IMR-90 (cell line): ENCODE measurements at regions not wholly inside any gene's neighbourhood (a gene's known extent, or its start where the extent isn't known, plus 50 kb on each side); places are given as distances from the start of the nearest gene placed in this dataset.

Experiments
- ATAC-seq: fragments of 200-7000 bp; cut with Tn5 transposase; 2 replicates; pipeline ENCODE4 v1.9.1; 2020; ENCODE audit warnings: low read depth, mild to moderate bottlenecking, moderate library complexity
- BruUV-seq: library from RNA; stranded (reverse); fragments of 400-500 nt; replicated peaks from 2 replicates; lab custom pipeline; 2021; lab: Mats Ljungman, UMichigan
- CTCF ChIA-PET: fragments of 300-600 bp; formaldehyde crosslinking; extraction: SDS; loops from one replicate; lab custom pipeline; 2021; ENCODE audit warnings: antibody characterized with exemption; lab: Yijun Ruan, JAX
- POLR2A ChIA-PET: fragments of 300-600 bp; sonication (Branson Sonifier 250); formaldehyde crosslinking; loops from one replicate; lab custom pipeline; 2022; ENCODE audit warnings: antibody characterized with exemption; ENCODE audit not compliant: unreplicated experiment; lab: Charles Lee
- DNase-seq: peaks from one replicate; pipeline ENCODE4 v3.0.0; 2013
- H2AFZ ChIP-seq: replicated peaks from 2 replicates; pipeline ENCODE3; 2013; ENCODE audit warnings: low read length, mild to moderate bottlenecking; ENCODE audit not compliant: poor library complexity
- H2AK5ac ChIP-seq: 2 replicates; pipeline ENCODE4 v1.6.1; 2013; ENCODE audit warnings: low read depth, low read length, inconsistent platforms
- H2AK9ac ChIP-seq: replicated peaks from 2 replicates; pipeline ENCODE3; 2013; ENCODE audit warnings: mild to moderate bottlenecking, low read depth, low read length, moderate library complexity; ENCODE audit not compliant: poor library complexity
- H2BK120ac ChIP-seq: 2 replicates; pipeline ENCODE4 v1.6.1; 2013; ENCODE audit warnings: low read depth, low read length, inconsistent platforms
- H2BK15ac ChIP-seq: 3 replicates; pipeline ENCODE4 v1.6.1; 2013; ENCODE audit warnings: low read depth, low read length, inconsistent platforms
- H2BK20ac ChIP-seq: 2 replicates; pipeline ENCODE4 v1.6.1; 2013; ENCODE audit warnings: low read depth, mild to moderate bottlenecking, inconsistent platforms, low read length, moderate library complexity
- H2BK5ac ChIP-seq: 2 replicates; pipeline ENCODE4 v1.6.1; 2013; ENCODE audit warnings: mild to moderate bottlenecking, low read depth, low read length, inconsistent platforms; ENCODE audit not compliant: poor library complexity, severe bottlenecking
- H3K14ac ChIP-seq: replicated peaks from 2 replicates; pipeline ENCODE4 v1.6.1; 2013; ENCODE audit warnings: low read depth, low read length, inconsistent platforms
- H3K18ac ChIP-seq: 2 replicates; pipeline ENCODE4 v1.6.1; 2013; ENCODE audit warnings: low read depth, low read length, control low read depth
- H3K23ac ChIP-seq: 2 replicates; pipeline ENCODE4 v1.6.1; 2013; ENCODE audit warnings: low read depth, low read length, inconsistent platforms
- H3K27ac ChIP-seq: 2 replicates; pipeline ENCODE4 v1.5.1; 2013; ENCODE audit warnings: mild to moderate bottlenecking, control low read depth, low read length; ENCODE audit not compliant: insufficient read depth
- H3K27me3 ChIP-seq: 2 replicates; pipeline ENCODE4 v1.6.1; 2013; ENCODE audit warnings: low read length; ENCODE audit not compliant: control insufficient read depth, insufficient read depth
- H3K36me3 ChIP-seq: 2 replicates; pipeline ENCODE4 v1.6.1; 2013; ENCODE audit warnings: low read length, mixed read lengths; ENCODE audit not compliant: control insufficient read depth, insufficient read depth
- H3K4ac ChIP-seq: 2 replicates; pipeline ENCODE4 v1.6.1; 2013; ENCODE audit warnings: low read depth, low read length, inconsistent platforms
- H3K4me1 ChIP-seq: 2 replicates; pipeline ENCODE4 v1.6.1; 2013; ENCODE audit warnings: low read length, mixed read lengths; ENCODE audit not compliant: control insufficient read depth, insufficient read depth
- H3K4me2 ChIP-seq: 2 replicates; pipeline ENCODE4 v1.6.1; 2013; ENCODE audit warnings: low read depth, mild to moderate bottlenecking, control low read depth, low read length, moderate library complexity
- H3K4me3 ChIP-seq: 2 replicates; pipeline ENCODE4 v1.5.1; 2013; ENCODE audit warnings: low read depth, mild to moderate bottlenecking, control low read depth, low read length, moderate library complexity; ENCODE audit not compliant: insufficient read depth
- H3K56ac ChIP-seq: 2 replicates; pipeline ENCODE4 v1.6.1; 2013; ENCODE audit warnings: low read length, inconsistent platforms; ENCODE audit not compliant: insufficient read depth; ENCODE audit errors: extremely low read depth
- H3K79me1 ChIP-seq, 2 experiments: 2 replicates each; pipeline ENCODE4 v1.6.1; 2013; ENCODE audit warnings: low read length in 2 of 2, inconsistent platforms in 1 of 2, low read depth in 1 of 2
- H3K9ac ChIP-seq: 2 replicates; pipeline ENCODE4 v1.6.1; 2013; ENCODE audit warnings: low read depth, low read length, control low read depth
- H3K9me1 ChIP-seq: 2 replicates; pipeline ENCODE4 v1.6.1; 2013; ENCODE audit warnings: low read length, inconsistent platforms; ENCODE audit not compliant: insufficient read depth
- H3K9me3 ChIP-seq: 2 replicates; pipeline ENCODE4 v1.6.1; 2013; ENCODE audit warnings: low read length; ENCODE audit not compliant: control insufficient read depth, insufficient read depth
- H4K20me1 ChIP-seq: 2 replicates; pipeline ENCODE4 v1.6.1; 2013; ENCODE audit warnings: low read length, inconsistent platforms; ENCODE audit not compliant: insufficient read depth
- H4K5ac ChIP-seq: 2 replicates; pipeline ENCODE4 v1.6.1; 2013; ENCODE audit warnings: mild to moderate bottlenecking, low read depth, low read length, control low read depth
- H4K8ac ChIP-seq, 2 experiments: 2 replicates each; pipeline ENCODE4 v1.6.1; 2013; ENCODE audit warnings: low read depth in 2 of 2, low read length in 2 of 2, control low read depth in 1 of 2, inconsistent platforms in 1 of 2
- H4K91ac ChIP-seq: 2 replicates; pipeline ENCODE4 v1.6.1; 2013; ENCODE audit warnings: low read depth, low read length, inconsistent platforms; ENCODE audit not compliant: insufficient read depth
- BHLHE40 ChIP-seq: fragments of 150-350 bp; IDR thresholded peaks from 2 replicates; pipeline ENCODE4 v1.6.1; 2016; ENCODE audit warnings: mild to moderate bottlenecking, low read depth, low read length
- CEBPB ChIP-seq: IDR thresholded peaks from 2 replicates; pipeline ENCODE4 v1.6.1; 2012; ENCODE audit warnings: low read depth, low read length, improper control_type of control experiment
- CHD1 ChIP-seq: IDR thresholded peaks from 2 replicates; pipeline ENCODE4 v1.6.1; 2012; ENCODE audit warnings: low read depth, low read length, improper control_type of control experiment
- ELK1 ChIP-seq: fragments of 150-350 bp; IDR thresholded peaks from 2 replicates; pipeline ENCODE4 v1.6.1; 2016; ENCODE audit warnings: low read depth, mild to moderate bottlenecking, low read length, moderate library complexity, borderline replicate concordance
- FOS ChIP-seq: fragments of 150-350 bp; IDR thresholded peaks from 2 replicates; pipeline ENCODE4 v1.6.1; 2016; ENCODE audit warnings: low read depth, low read length
- MAFK ChIP-seq: IDR thresholded peaks from 2 replicates; pipeline ENCODE4 v1.6.1; 2012; ENCODE audit warnings: low read depth, low read length, improper control_type of control experiment
- MAZ ChIP-seq: IDR thresholded peaks from 2 replicates; pipeline ENCODE4 v1.6.1; 2012; ENCODE audit warnings: low read depth, mild to moderate bottlenecking, low read length, improper control_type of control experiment, moderate library complexity, borderline replicate concordance
- MXI1 ChIP-seq: IDR thresholded peaks from 2 replicates; pipeline ENCODE4 v1.6.1; 2012; ENCODE audit warnings: low read depth, mild to moderate bottlenecking, low read length, moderate library complexity, borderline replicate concordance
- NFE2L2 ChIP-seq: fragments of 150-350 bp; IDR thresholded peaks from 2 replicates; pipeline ENCODE4 v1.6.1; 2016; ENCODE audit warnings: low read depth, mild to moderate bottlenecking, low read length
- POLR2A ChIP-seq: IDR thresholded peaks from 2 replicates; pipeline ENCODE4 v1.6.1; 2012; ENCODE audit warnings: mild to moderate bottlenecking, low read depth, low read length
- RAD21 ChIP-seq: IDR thresholded peaks from 2 replicates; pipeline ENCODE4 v1.6.1; 2012; ENCODE audit warnings: low read length, improper control_type of control experiment
- RCOR1 ChIP-seq: IDR thresholded peaks from 2 replicates; pipeline ENCODE4 v1.6.1; 2012; ENCODE audit warnings: mild to moderate bottlenecking, low read length, improper control_type of control experiment; ENCODE audit not compliant: insufficient replicate concordance
- RFX5 ChIP-seq: IDR thresholded peaks from 2 replicates; pipeline ENCODE4 v1.8.0; 2012; ENCODE audit warnings: low read depth, mild to moderate bottlenecking, low read length, moderate library complexity
- SMC3 ChIP-seq: fragments of 150-350 bp; IDR thresholded peaks from 2 replicates; pipeline ENCODE4 v1.6.1; 2016; ENCODE audit warnings: low read depth, mild to moderate bottlenecking, antibody characterized with exemption, low read length, moderate library complexity
- USF2 ChIP-seq: fragments of 150-350 bp; IDR thresholded peaks from 2 replicates; pipeline ENCODE4 v1.6.1; 2017; ENCODE audit warnings: mild to moderate bottlenecking, antibody characterized with exemption, low read length, low read depth
- WGBS, 2 experiments: methylation state at CpG; one replicate each; pipeline versions ENCODE4 v1.1.5 to v1.1.7; 2013; ENCODE audit warnings: missing lambda C conversion rate in 2 of 2; ENCODE audit not compliant: insufficient read length in 1 of 2; ENCODE audit errors: extremely low coverage in 2 of 2; 5-methylcytosine and 5-hydroxymethylcytosine counted together
- dilution Hi-C: fragments of 300-500 bp; cut with HindIII; formaldehyde crosslinking; loops from one replicate; pipeline ENCODE4 v1.14.3; 2018; ENCODE audit warnings: low sequenced_read_pairs; ENCODE audit not compliant: unreplicated experiment
- in situ Hi-C: fragments of 300-500 bp; cut with MboI; formaldehyde crosslinking; loops from 3 replicates; pipeline ENCODE4 v1.14.3; 2019; ENCODE audit warnings: low sequenced_read_pairs, inconsistent platforms, mixed read lengths
- intact Hi-C: fragments of 100-400 bp; cut with micrococcal nuclease; formaldehyde crosslinking; loops from 2 replicates; pipeline ENCODE4 v1.10.0; 2022
- TF ChIP-seq, protein P1 (sequence below): conservative IDR thresholded peaks from 2 replicates; pipeline ENCODE4 v1.5.1; 2012; ENCODE audit warnings: mild to moderate bottlenecking, low read depth, low read length, improper control_type of control experiment

- Histone ChIP-seq H3K4me1 (no peaks in the 10 kb centered on the region), H3K79me1 (no peaks in the 10 kb centered on the region), H2BK120ac (no peak overlapping the region), H3K27ac (no peak overlapping the region), H2BK20ac (no peak overlapping the region), H3K56ac (no peak overlapping the region), H4K5ac (no peak overlapping the region), H3K27me3 (no peaks in the 10 kb centered on the region; the same call in none of the 2 replicates), H3K4ac (no peak overlapping the region), H4K91ac (no peak overlapping the region), H3K4me2 (no peak overlapping the region), H2AK5ac (no peak overlapping the region), H2AK9ac (no peak overlapping the region), H3K4me3 (no peak overlapping the region), H2BK5ac (no peak overlapping the region), H3K9me3 (no peaks in the 10 kb centered on the region), H2AFZ (no peak overlapping the region), H3K36me3 (no peaks in the 10 kb centered on the region), H3K23ac (no peak overlapping the region), H3K9me1 (no peaks in the 10 kb centered on the region; the same call in 1 of the 2 replicates), H2BK15ac (no peak overlapping the region), H3K9ac (no peak overlapping the region), H4K8ac (no peak overlapping the region), H3K14ac (no peak overlapping the region), H3K18ac (no peak overlapping the region), H4K20me1 (no peaks in the 10 kb centered on the region; the same call in 1 of the 2 replicates)
- intact Hi-C loops (no loop called here), dilution Hi-C loops (no loop called here), in situ Hi-C loops (no loop called here)
- ChIA-PET POLR2A (no interaction called here), CTCF (no interaction called here)
- TF ChIP-seq RCOR1 (no peak), MAFK (no peak), ELK1 (no peak), BHLHE40 (no peak), NFE2L2 (no peak), POLR2A (no peak), RAD21 (no peak), MAZ (no peak), CHD1 (no peak), MXI1 (no peak), RFX5 (no peak), USF2 (no peak), FOS (no peak), SMC3 (no peak), CEBPB (no peak)
- TF ChIP-seq, protein P1, sequence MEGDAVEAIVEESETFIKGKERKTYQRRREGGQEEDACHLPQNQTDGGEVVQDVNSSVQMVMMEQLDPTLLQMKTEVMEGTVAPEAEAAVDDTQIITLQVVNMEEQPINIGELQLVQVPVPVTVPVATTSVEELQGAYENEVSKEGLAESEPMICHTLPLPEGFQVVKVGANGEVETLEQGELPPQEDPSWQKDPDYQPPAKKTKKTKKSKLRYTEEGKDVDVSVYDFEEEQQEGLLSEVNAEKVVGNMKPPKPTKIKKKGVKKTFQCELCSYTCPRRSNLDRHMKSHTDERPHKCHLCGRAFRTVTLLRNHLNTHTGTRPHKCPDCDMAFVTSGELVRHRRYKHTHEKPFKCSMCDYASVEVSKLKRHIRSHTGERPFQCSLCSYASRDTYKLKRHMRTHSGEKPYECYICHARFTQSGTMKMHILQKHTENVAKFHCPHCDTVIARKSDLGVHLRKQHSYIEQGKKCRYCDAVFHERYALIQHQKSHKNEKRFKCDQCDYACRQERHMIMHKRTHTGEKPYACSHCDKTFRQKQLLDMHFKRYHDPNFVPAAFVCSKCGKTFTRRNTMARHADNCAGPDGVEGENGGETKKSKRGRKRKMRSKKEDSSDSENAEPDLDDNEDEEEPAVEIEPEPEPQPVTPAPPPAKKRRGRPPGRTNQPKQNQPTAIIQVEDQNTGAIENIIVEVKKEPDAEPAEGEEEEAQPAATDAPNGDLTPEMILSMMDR = no peak
- no TSS peak for BruUV-seq
- 0% methylated on average over 1 of the region's 7 CpGs; no CpG with 5 or more reads in 1 of the 2 experiments for WGBS, 2 experiments
- DNase-seq = no peak
- ATAC-seq = no peak
Measured at GRCh38 chr1:47491341-47491753, 53.5 kb downstream of the FOXD2 start.
